ENCODE measurements at regions not wholly inside any gene's neighbourhood (a gene's known extent, or its start where the extent isn't known, plus 50 kb on each side); places are given as distances from the start of the nearest gene placed in this dataset.

DNA sequence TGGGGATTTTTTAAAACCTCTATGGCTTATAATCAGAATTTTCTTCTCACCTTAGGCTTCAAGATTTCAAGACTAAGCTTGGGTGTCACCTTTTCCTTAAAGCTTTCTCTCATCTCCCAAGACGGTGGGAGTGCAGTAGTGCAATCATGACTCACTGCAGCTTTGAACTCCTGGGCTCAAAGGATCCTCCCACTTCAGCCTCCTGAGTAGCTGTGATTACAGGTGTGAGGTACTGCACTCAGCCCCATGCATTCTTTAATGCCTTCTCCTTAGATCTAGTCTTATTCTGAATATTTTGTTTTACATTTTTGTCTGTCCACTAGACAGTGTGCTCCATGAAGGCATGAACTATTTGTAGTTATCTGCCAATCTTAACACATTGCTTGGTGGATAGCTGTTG lies 55.7 kb upstream of the FAT3 start:
- TF ChIP-seq, protein P1, sequence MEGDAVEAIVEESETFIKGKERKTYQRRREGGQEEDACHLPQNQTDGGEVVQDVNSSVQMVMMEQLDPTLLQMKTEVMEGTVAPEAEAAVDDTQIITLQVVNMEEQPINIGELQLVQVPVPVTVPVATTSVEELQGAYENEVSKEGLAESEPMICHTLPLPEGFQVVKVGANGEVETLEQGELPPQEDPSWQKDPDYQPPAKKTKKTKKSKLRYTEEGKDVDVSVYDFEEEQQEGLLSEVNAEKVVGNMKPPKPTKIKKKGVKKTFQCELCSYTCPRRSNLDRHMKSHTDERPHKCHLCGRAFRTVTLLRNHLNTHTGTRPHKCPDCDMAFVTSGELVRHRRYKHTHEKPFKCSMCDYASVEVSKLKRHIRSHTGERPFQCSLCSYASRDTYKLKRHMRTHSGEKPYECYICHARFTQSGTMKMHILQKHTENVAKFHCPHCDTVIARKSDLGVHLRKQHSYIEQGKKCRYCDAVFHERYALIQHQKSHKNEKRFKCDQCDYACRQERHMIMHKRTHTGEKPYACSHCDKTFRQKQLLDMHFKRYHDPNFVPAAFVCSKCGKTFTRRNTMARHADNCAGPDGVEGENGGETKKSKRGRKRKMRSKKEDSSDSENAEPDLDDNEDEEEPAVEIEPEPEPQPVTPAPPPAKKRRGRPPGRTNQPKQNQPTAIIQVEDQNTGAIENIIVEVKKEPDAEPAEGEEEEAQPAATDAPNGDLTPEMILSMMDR (IDR thresholded peaks at IDR 0.05), result no peak

DNA sequence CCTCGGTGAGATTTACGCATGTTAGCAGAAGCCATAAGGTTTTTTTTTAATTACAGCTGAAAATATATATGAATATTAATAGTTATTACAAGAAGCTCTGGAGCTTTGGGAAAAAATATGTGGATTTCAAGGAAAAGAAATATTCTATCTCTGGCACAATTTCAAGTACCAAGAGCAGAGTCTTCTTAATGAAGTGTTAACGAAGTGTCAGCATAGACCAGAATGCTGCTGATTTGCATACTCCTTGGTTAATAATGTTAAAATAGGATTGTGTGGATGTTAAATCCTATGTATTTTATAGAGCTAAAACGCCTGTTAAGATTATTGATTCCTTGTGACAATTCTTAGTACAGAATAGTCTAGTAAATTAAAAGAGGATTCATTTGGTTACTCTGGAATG lies 57.0 kb upstream of the FAT3 start:
- TF ChIP-seq, protein P1 (IDR thresholded peaks at IDR 0.05), result no peak

DNA sequence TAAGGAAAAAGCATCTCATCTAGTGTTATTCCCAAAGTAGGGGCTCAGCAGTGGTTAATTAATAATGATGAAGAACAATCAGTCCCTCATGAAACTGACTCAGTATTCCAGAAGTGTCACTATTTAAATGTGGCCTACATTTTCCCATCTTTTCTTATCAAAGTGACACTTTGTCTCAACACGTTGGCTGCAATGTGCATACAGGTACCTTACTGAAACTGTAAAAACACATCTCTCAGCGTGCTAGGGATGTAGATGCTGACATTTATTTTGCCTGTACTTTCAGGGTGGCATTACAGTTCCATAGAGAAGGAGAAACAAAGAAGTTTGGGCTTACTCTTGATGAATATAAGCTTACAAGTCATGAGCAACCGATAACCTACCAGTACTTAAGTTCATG lies 58.3 kb upstream of the FAT3 start:
- TF ChIP-seq, protein P1 (IDR thresholded peaks at IDR 0.05), result no peak

DNA sequence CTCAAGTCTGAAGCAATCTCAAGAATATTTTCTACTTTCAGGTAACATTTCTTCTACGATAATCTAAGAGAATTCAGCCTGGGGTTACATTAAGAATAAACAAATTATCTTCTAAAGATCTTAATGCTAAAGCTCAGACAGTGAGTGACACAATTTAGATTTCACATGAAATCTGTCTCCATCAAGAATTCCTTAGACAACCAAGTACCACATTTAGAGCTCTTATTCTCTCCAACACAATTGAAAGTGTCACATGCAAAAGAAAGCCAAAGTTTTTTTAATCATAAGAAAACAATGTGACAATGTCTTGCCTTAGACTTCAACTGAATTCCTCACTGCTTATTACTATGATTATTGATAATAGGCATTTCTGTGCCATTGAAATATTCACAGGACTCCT lies 60.7 kb upstream of the FAT3 start:
- TF ChIP-seq, protein P1 (IDR thresholded peaks at IDR 0.05), result no peak

DNA sequence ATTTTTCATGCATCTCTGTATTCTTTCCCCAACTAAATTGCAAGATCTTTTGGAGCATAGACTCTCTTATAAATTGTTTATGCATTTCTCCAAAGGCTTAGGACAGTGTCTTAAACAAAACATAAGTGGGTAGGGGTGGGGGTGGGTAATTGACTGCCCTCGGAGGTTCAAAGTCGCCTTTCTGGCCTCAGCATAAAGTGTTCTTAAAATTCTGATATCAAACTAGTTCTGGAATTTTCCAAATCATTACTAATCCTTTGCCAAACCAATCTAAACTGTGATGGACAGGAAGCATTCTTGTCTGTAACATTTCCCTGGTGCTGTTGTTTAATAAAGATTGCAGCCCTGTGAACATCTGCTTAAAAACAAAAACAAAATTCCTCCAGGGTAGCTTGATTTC lies 61.8 kb upstream of the FAT3 start:
- TF ChIP-seq, protein P1 (IDR thresholded peaks at IDR 0.05), result no peak

DNA sequence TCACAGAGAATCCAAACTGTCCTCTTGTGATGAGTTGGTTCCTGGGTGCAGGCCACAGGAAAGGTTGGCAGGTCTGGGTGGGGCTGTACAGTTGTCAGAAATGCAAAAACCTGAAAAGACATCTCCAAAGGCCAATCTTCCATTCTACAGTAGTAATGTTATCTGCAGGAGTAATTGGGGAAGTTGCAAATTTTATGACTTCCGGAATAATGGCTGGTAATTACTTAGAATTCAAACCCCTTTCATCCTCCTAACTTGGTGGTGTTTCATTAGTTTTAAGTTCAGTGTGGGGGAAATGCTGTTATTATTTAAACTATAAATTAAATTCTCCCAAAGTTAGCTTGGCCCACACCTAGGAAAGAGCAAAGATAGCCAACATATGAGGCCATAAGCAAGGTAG lies 64.7 kb upstream of the FAT3 start:
- TF ChIP-seq, protein P1 (IDR thresholded peaks at IDR 0.05), result no peak

DNA sequence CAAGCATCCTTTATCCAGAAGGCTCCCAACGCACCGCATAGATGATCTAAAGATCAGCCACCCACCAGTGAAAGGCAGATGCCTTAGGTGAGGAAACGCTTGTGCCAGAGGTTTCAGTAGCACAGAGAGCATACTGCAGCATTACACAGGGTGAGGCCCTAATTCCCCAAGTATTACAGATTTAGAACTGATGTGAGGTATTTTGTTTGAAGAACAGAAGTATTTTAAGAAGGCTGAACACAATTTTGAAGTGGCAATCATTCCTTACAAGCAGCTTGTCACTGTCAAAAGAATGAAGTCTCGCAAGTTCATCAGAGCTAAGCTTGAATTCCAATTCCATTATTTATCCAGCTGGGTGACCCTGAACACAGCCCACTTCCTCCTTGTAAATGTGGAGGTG lies 70.0 kb upstream of the FAT3 start:
- TF ChIP-seq, protein P1 (IDR thresholded peaks at IDR 0.05), result no peak

DNA sequence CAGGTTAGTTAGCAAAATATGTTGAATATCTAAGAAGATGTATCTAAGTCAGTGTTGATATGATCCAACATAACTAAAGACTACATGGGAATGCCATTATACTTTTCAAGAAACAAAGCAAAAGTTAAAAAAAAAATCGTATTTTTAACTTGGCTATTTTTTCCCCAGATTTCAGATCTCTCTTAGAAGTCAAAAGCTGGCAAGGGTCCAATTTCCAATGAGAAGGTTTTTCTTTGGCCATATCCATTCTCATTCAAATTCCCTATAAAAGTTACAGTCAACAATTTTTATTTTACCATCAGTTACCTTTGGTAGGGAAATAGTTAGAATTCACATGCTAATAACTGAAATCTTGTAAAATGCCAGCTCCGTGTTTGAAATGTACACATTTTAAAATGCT lies 70.5 kb upstream of the FAT3 start:
- TF ChIP-seq, protein P1 (IDR thresholded peaks at IDR 0.05), result no peak

Measured in LNCAP (cell line).